HepG2 (cell line): ENCODE measurements at regions not wholly inside any gene's neighbourhood (a gene's known extent, or its start where the extent isn't known, plus 50 kb on each side); places are given as distances from the start of the nearest gene placed in this dataset.

Experiments used
- ARID5B ChIP-seq: IDR thresholded peaks from 2 replicates; pipeline ENCODE4 v1.4.0; 2020; ENCODE audit warnings: mild to moderate bottlenecking, missing genetic modification reagents
- CREB1 ChIP-seq, 2 experiments: fragments of 450-650 bp in 1 of 2; IDR thresholded peaks; 2 replicates each; pipeline ENCODE4 v1.6.1; 2016 to 2017; ENCODE audit warnings: control low read depth in 1 of 2, mild to moderate bottlenecking in 1 of 2, missing compliant biosample characterization in 1 of 2, missing genetic modification characterization in 1 of 2
- GATAD1 ChIP-seq: IDR thresholded peaks from 2 replicates; pipeline ENCODE4 v1.6.1; 2016; ENCODE audit warnings: missing genetic modification reagents, missing compliant biosample characterization
- GRHL1 ChIP-seq: sonication (generic); formaldehyde crosslinking; conservative IDR thresholded peaks from 2 replicates; pipeline ENCODE4 v1.8.0; 2022; ENCODE audit warnings: missing genetic modification reagents
- HNF4A ChIP-seq: sonication (generic); formaldehyde crosslinking; IDR thresholded peaks from 2 replicates; pipeline ENCODE4 v1.4.0; 2020; ENCODE audit warnings: missing genetic modification reagents
- HNF4G ChIP-seq, 2 experiments: sonication (generic) in 1 of 2; formaldehyde crosslinking in 1 of 2; IDR thresholded peaks; 2 replicates each; pipeline versions ENCODE4 v1.4.0 to v1.6.1; 2011 to 2020; ENCODE audit warnings: borderline replicate concordance in 2 of 2, low read depth in 2 of 2, mild to moderate bottlenecking in 2 of 2, low read length in 1 of 2, missing genetic modification reagents in 1 of 2, moderate library complexity in 1 of 2
- HOMEZ ChIP-seq: IDR thresholded peaks from 2 replicates; pipeline ENCODE4 v1.6.1; 2016; ENCODE audit warnings: low read depth
- NFRKB ChIP-seq: fragments of 450-650 bp; IDR thresholded peaks from 2 replicates; pipeline ENCODE4 v1.6.1; 2017
- REL ChIP-seq: sonication (generic); formaldehyde crosslinking; conservative IDR thresholded peaks from 2 replicates; pipeline ENCODE4 v1.8.0; 2022; ENCODE audit warnings: mild to moderate bottlenecking, missing genetic modification reagents, moderate library complexity
- SOX5 ChIP-seq: IDR thresholded peaks from 2 replicates; pipeline ENCODE4 v1.6.1; 2016; ENCODE audit warnings: borderline replicate concordance

- TF ChIP-seq ARID5B (CRISPR knock-in tag) (peak; percentile 51), HNF4G (IDR thresholded peaks at IDR 0.05; ENCODE audit: borderline replicate concordance, low read depth, low read length) (peak; percentile 29; the same call in 1 of the 2 replicates), HNF4G (CRISPR knock-in tag; IDR thresholded peaks at IDR 0.05; ENCODE audit: borderline replicate concordance, low read depth) (no peak), REL (no peak), GRHL1 (no peak), NFRKB (no peak), CREB1 (IDR thresholded peaks at IDR 0.05) (no peak), CREB1 (CRISPR knock-in tag; IDR thresholded peaks at IDR 0.05) (0 out of 2 replicates have a peak, but pooled peaks have one; percentile 23), SOX5 (CRISPR knock-in tag) (no peak), GATAD1 (CRISPR knock-in tag) (no peak), HNF4A (CRISPR knock-in tag) (peak; percentile 71), HOMEZ (CRISPR knock-in tag) (peak; percentile 39; the same call in 1 of the 2 replicates)
These were observed 970.3 kb upstream of the ARRDC3 start (continued) for GRCh38 chr5:92353107-92354030.
